ENCODE measurements at regions not wholly inside any gene's neighbourhood (a gene's known extent, or its start where the extent isn't known, plus 50 kb on each side); places are given as distances from the start of the nearest gene placed in this dataset.
A peak's percentile ranks its signal among the peaks of the same experiment; 100 is the strongest.

- Mint-ChIP-seq H3K4me1 (peaks cover 39% of the 10 kb centered on the region), H3K27ac (peak overlapping the region; percentile 89), H3K27me3 (no peaks in the 10 kb centered on the region), H3K4me3 (peak overlapping the region; percentile 72), H3K36me3 (ENCODE audit: low read depth) (peaks cover 2% of the 10 kb centered on the region), H3K9me3 (peaks cover 7% of the 10 kb centered on the region)
- no peak for DNase-seq
- intact Hi-C loops (cut with micrococcal nuclease), result no loop called here
These were observed 185.2 kb upstream of the RPS6KA3 start for GRCh38 chrX:20451929-20452328.

GRCh38 chrX:20445109-20445508 is 178.4 kb upstream of the RPS6KA3 start:
- Mint-ChIP-seq H3K4me1 (peaks cover 35% of the 10 kb centered on the region), H3K4me3 (peak overlapping the region; percentile 5), H3K36me3 (ENCODE audit: low read depth) (no peaks in the 10 kb centered on the region), H3K27me3 (peaks cover 2% of the 10 kb centered on the region), H3K9me3 (peaks cover 3% of the 10 kb centered on the region), H3K27ac (no peak overlapping the region)
- DNase-seq, result no peak
- intact Hi-C loops (cut with micrococcal nuclease), result no loop called here

- no peak overlapping the region for H3K4me3 Mint-ChIP-seq
- peaks cover 29% of the 10 kb centered on the region for H3K4me1 Mint-ChIP-seq
- intact Hi-C loops (cut with micrococcal nuclease), result loop anchor here (1.0 to 5.0 kb wide), 3 partner anchors 64 to 189 kb away; partner anchors contain the start of gene RPS6KA3
- H3K36me3 Mint-ChIP-seq (ENCODE audit: low read depth), result no peaks in the 10 kb centered on the region
- H3K27ac Mint-ChIP-seq, result no peak overlapping the region
- H3K9me3 Mint-ChIP-seq, result no peaks in the 10 kb centered on the region
- peaks cover 2% of the 10 kb centered on the region for H3K27me3 Mint-ChIP-seq
- peak; percentile 92 for DNase-seq
These were observed 175.9 kb upstream of the RPS6KA3 start for GRCh38 chrX:20442597-20442996.

DNA sequence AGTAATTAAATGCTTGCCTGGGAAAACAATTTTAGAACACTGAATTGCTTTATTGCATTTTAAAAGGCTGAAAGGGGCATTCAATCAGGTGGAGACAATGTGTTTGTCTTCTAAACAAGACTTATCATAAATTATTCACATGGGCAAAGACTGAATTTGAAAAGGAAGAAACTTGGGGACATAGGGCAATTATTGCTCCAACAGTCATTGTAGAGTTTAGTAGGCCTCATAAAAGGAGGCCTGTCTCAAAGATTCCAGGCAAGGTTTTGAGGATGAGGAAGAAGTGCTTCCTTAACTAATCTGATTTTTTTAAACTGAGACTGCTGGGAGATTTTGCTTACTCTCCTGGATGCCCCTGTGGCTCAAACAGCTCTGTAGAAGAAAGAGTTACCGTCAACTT is 174.4 kb upstream of the RPS6KA3 start:
- H3K36me3 Mint-ChIP-seq (ENCODE audit: low read depth), result no peaks in the 10 kb centered on the region
- peaks cover 36% of the 10 kb centered on the region for H3K4me1 Mint-ChIP-seq
- peaks cover 2% of the 10 kb centered on the region for H3K27me3 Mint-ChIP-seq
- H3K9me3 Mint-ChIP-seq, result no peaks in the 10 kb centered on the region
- no peak overlapping the region for H3K27ac Mint-ChIP-seq
- no peak overlapping the region for H3K4me3 Mint-ChIP-seq
- DNase-seq, result no peak
- intact Hi-C loops (cut with micrococcal nuclease), result loop anchor here (5.0 kb wide), 1 partner anchor 174 kb away; the partner anchor contains the start of gene RPS6KA3

DNA sequence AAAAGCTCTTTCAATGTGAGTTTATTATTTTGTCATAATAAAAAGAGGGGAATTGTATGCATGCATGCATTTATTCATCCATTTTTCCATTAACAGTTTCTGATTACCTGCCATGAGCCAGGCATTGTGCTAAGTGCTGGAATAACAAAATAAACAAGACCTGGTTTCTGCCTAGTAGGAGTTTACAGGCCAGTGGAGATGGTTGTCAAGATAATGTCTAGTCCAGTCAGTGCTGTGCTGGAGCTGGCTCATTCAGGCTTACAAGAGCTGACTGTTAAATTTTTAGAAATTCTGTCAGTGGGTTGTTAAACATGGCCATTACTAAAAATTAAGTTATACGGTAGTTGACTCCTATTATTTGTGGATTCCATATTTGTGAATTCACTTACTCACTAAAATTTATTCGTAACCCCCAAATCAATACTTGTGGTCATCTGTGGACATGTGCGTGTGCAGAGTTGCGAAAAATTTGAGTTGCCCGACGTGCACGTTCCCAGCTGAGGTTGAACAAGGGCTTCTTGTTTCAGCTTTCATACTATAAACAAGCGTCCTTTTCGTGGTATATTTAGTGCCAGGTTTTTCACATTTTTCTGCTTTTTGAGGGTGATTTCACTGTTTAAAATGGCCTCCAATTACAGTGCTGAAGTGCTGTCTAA is 172.3 kb upstream of the RPS6KA3 start:
- Mint-ChIP-seq H3K9me3 (no peaks in the 10 kb centered on the region), H3K27me3 (peaks cover 2% of the 10 kb centered on the region), H3K27ac (no peak overlapping the region), H3K4me1 (peaks cover 30% of the 10 kb centered on the region), H3K36me3 (ENCODE audit: low read depth) (no peaks in the 10 kb centered on the region), H3K4me3 (no peak overlapping the region)
- DNase-seq, result no peak
- intact Hi-C loops (cut with micrococcal nuclease), result no loop called here

DNA sequence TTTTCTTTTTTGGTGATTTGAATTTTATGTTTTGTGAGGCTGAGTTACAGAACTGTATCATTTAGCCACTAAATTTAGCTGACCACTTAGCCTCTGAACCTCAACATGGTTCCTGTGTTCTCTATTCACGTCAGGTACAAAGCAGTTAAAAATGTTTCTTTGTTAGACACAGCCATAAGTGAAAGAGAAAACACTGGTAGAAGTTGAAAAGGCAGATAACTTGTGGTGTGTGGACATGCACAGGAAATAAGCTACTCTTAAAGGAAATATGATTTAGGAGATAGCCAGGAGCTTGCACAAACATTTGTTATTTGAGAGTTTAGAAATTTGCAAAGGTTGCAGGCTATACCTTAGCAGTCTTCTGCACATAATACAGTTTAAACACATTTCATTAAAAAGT is 171.0 kb upstream of the RPS6KA3 start:
- Mint-ChIP-seq H3K4me1 (peaks cover 35% of the 10 kb centered on the region), H3K9me3 (no peaks in the 10 kb centered on the region), H3K27ac (peak overlapping the region; percentile 88), H3K27me3 (no peaks in the 10 kb centered on the region), H3K36me3 (ENCODE audit: low read depth) (no peaks in the 10 kb centered on the region), H3K4me3 (peak overlapping the region; percentile 53)
- DNase-seq, result peak; percentile 59
- intact Hi-C loops (cut with micrococcal nuclease), result no loop called here

DNA sequence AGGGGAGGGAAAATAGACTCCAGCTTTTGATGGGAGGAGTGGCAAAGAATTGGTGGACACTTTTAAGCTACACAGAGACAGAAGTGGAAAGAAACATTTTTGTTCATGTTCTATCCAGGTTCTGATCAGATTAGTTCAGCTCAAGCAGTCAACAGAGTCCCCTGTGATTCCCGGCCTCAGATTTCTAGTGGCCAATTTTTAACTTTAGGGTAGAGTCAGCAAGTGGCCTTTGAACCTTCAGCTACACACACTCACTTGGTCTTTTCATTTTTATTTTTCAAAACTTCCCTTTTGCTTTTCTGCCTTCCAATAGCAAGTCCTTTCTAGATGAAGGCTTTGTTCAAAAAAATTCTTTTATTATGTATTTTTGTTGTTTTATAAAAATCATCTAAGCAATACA is 169.2 kb upstream of the RPS6KA3 start:
- Mint-ChIP-seq H3K27me3 (no peaks in the 10 kb centered on the region), H3K36me3 (ENCODE audit: low read depth) (no peaks in the 10 kb centered on the region), H3K4me1 (peaks cover 29% of the 10 kb centered on the region), H3K9me3 (no peaks in the 10 kb centered on the region), H3K4me3 (no peak overlapping the region), H3K27ac (no peak overlapping the region)
- no peak for DNase-seq
- intact Hi-C loops (cut with micrococcal nuclease), result no loop called here

DNA sequence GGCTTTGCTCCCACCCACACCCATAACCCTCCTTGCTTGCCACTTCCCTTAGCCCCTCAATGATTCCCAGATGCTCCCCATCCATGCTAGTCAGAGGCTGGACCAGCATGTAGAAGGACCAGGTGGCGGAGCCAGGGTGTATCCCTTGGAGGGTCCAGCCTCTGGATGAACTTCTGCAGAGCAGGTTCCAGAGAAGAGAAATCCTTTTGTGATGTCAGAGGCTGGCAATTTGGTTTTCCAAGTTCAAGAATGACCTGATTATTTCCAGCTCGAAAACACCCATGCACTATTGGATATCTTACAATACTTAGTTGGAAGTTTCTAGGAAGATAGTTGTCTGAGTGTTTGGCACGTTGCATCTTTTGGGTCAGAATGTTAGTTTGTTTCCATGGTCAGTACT is 168.3 kb upstream of the RPS6KA3 start:
- no peaks in the 10 kb centered on the region for H3K36me3 Mint-ChIP-seq (ENCODE audit: low read depth)
- DNase-seq, result no peak
- H3K4me1 Mint-ChIP-seq, result peaks cover 26% of the 10 kb centered on the region
- H3K27me3 Mint-ChIP-seq, result no peaks in the 10 kb centered on the region
- H3K9me3 Mint-ChIP-seq, result no peaks in the 10 kb centered on the region
- no peak overlapping the region for H3K27ac Mint-ChIP-seq
- no peak overlapping the region for H3K4me3 Mint-ChIP-seq
- intact Hi-C loops (cut with micrococcal nuclease), result no loop called here

DNA sequence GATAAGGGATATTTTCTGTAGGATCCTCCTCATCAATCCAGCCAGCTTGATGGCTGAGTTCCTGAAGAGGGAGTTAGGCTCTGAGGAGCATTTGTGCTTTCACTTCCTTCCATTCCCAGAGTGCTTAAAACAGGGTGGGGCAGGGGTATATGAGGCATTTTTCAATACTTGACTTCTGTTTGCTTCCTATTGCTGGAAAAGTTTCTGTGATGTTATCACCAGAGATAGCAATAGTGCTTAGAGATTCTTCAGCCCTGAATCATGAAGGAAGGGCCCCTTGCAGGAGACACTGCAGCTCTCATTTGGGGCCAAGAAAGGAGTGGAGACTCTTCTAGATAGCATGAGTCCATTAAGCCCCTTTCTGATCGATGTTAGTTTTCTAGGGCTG is 166.7 kb upstream of the RPS6KA3 start:
- DNase-seq, result no peak
- Mint-ChIP-seq H3K4me1 (peaks cover 26% of the 10 kb centered on the region), H3K27me3 (no peaks in the 10 kb centered on the region), H3K4me3 (peak overlapping the region; percentile 22), H3K27ac (no peak overlapping the region), H3K9me3 (no peaks in the 10 kb centered on the region), H3K36me3 (ENCODE audit: low read depth) (no peaks in the 10 kb centered on the region)
- intact Hi-C loops (cut with micrococcal nuclease), result no loop called here

DNA sequence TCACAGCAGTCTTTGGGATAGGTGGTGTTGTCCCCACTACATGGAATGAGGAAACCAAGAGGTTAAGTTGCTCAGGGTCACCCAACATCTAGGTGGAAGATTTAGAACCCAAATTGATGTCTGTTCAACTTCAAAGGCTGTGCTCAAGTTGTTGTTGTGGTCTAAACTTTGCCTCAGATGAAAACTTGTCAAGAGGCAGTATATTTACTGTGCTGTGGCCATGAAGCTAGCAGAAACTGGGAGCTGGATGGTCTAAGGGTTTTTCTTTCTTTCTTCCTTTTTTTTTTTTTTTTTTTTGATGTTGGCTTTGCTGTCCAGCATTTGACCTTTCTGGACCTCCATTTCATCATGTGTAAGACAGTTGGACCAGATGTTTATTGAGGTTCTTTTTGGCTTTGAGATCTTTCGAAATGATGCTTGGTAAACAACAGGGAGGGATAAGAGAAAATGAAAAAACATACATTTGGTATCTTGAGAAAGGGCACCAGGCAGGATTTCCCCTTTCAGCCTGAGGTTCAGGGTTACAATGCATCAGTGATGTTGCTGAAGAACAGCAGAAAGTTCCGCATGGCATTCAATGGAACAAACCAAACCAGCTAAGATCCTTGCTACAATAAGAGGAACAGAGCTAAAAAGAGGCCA is 166.2 kb upstream of the RPS6KA3 start:
- peaks cover 24% of the 10 kb centered on the region for H3K4me1 Mint-ChIP-seq
- peak overlapping the region; percentile 22 for H3K4me3 Mint-ChIP-seq
- H3K27ac Mint-ChIP-seq, result peak overlapping the region; percentile 81
- H3K9me3 Mint-ChIP-seq, result no peaks in the 10 kb centered on the region
- H3K27me3 Mint-ChIP-seq, result no peaks in the 10 kb centered on the region
- intact Hi-C loops (cut with micrococcal nuclease), result no loop called here
- DNase-seq, result peak; percentile 59
- no peaks in the 10 kb centered on the region for H3K36me3 Mint-ChIP-seq (ENCODE audit: low read depth)

DNA sequence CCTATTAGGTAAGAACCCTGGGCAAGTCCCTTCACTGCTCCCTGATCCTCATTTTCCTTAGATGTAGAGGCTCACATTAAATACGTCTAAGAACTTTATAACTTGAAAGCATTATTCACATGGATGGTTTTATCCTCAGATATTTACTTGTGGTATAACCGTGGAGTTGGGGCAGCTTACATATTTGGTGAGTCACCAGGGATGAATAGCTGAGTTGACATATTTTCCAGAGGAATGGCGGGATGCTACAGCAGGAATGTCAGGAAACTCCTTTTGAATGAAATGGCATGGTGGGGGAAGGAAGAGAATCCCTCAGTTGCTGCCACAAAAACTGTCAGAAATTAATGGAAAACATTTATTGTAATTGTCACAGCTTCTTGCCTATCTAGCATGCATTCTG is 165.3 kb upstream of the RPS6KA3 start:
- Mint-ChIP-seq H3K27me3 (no peaks in the 10 kb centered on the region), H3K36me3 (ENCODE audit: low read depth) (no peaks in the 10 kb centered on the region), H3K4me1 (peaks cover 19% of the 10 kb centered on the region), H3K9me3 (no peaks in the 10 kb centered on the region), H3K4me3 (no peak overlapping the region), H3K27ac (peak overlapping the region; percentile 81)
- intact Hi-C loops (cut with micrococcal nuclease), result no loop called here
- DNase-seq, result no peak

DNA sequence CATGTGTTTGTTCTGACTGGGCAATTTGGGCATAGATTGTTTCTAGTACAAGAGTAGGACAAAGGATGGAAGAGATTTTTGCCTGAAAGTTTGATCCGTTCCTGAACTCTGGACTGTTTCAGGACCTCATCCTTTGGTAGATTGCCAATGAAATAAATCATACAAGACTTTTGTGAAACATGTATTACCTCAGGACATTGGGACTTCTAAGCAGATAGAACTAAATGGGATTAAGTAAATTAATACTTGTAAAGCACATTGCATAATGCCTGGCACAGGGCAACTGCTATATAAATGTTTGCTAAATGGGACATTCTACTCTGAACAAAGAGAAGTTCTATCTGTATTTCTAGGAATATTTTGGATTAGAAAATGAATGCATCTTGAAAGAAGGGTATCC is 164.8 kb upstream of the RPS6KA3 start:
- no peak for DNase-seq
- H3K4me1 Mint-ChIP-seq, result peaks cover 20% of the 10 kb centered on the region
- intact Hi-C loops (cut with micrococcal nuclease), result no loop called here

GRCh38 chrX:20427173-20427770 is 160.6 kb upstream of the RPS6KA3 start:
- no peaks in the 10 kb centered on the region for H3K36me3 Mint-ChIP-seq (ENCODE audit: low read depth)
- peaks cover 7% of the 10 kb centered on the region for H3K9me3 Mint-ChIP-seq
- H3K4me3 Mint-ChIP-seq, result no peak overlapping the region
- H3K27ac Mint-ChIP-seq, result no peak overlapping the region
- no peak for DNase-seq
- peaks cover 4% of the 10 kb centered on the region for H3K4me1 Mint-ChIP-seq
- intact Hi-C loops (cut with micrococcal nuclease), result no loop called here
- no peaks in the 10 kb centered on the region for H3K27me3 Mint-ChIP-seq

More for the DNA sequence above, 164.8 kb upstream of the RPS6KA3 start:
- Mint-ChIP-seq H3K27me3 (no peaks in the 10 kb centered on the region), H3K27ac (no peak overlapping the region), H3K4me3 (no peak overlapping the region), H3K36me3 (ENCODE audit: low read depth) (no peaks in the 10 kb centered on the region), H3K9me3 (no peaks in the 10 kb centered on the region)

GRCh38 chrX:20421697-20422096 is 155.0 kb upstream of the RPS6KA3 start:
- peaks cover 7% of the 10 kb centered on the region for H3K9me3 Mint-ChIP-seq
- no peak for DNase-seq
- peaks cover 12% of the 10 kb centered on the region for H3K4me1 Mint-ChIP-seq
- H3K36me3 Mint-ChIP-seq (ENCODE audit: low read depth), result peaks cover 1% of the 10 kb centered on the region
- intact Hi-C loops (cut with micrococcal nuclease), result no loop called here
- no peak overlapping the region for H3K4me3 Mint-ChIP-seq
- H3K27me3 Mint-ChIP-seq, result no peaks in the 10 kb centered on the region
- H3K27ac Mint-ChIP-seq, result no peak overlapping the region
